Natural killer cell (primary cell): ENCODE measurements at regions not wholly inside any gene's neighbourhood (a gene's known extent, or its start where the extent isn't known, plus 50 kb on each side); places are given as distances from the start of the nearest gene placed in this dataset.

Experiments
- ATAC-seq, 3 donors: fragments of 150-1000 bp in 2 of 3; fragments of 200-7000 bp in 1 of 3; cut with Tn5 transposase; 1 replicate in 1 of 3; 2 replicates in 2 of 3; pipeline ENCODE4 v1.10.0; 2021; ENCODE audit warnings: mild to moderate bottlenecking in 2 of 3, moderate library complexity in 2 of 3
- DNase-seq, 2 donors: peaks; one replicate each; pipeline versions ENCODE4 v3.0.0 to v3.0.0-alpha.2; 2013 to 2021; ENCODE audit warnings: mixed read lengths in 1 of 2
- H3K27ac ChIP-seq: one replicate; pipeline ENCODE4 v1.5.1; 2013; ENCODE audit warnings: mild to moderate bottlenecking, low read length
- H3K27me3 ChIP-seq: one replicate; pipeline ENCODE4 v1.6.1; 2013; ENCODE audit warnings: low read length; ENCODE audit not compliant: control insufficient read depth, insufficient read depth
- H3K36me3 ChIP-seq: one replicate; pipeline ENCODE4 v1.6.1; 2013; ENCODE audit warnings: low read length; ENCODE audit not compliant: control insufficient read depth, insufficient read depth
- H3K4me1 ChIP-seq: one replicate; pipeline ENCODE4 v1.6.1; 2013; ENCODE audit warnings: low read length; ENCODE audit not compliant: control insufficient read depth, insufficient read depth
- H3K4me3 ChIP-seq: one replicate; pipeline ENCODE4 v1.5.1; 2013; ENCODE audit warnings: low read length
- H3K9me3 ChIP-seq: one replicate; pipeline ENCODE4 v1.6.1; 2013; ENCODE audit warnings: low read length; ENCODE audit not compliant: control insufficient read depth, insufficient read depth
- H3K27ac Mint-ChIP-seq, 2 donors: one replicate each; pipeline ENCODE4 v1.8.0; 2022; ENCODE audit warnings: mild to moderate bottlenecking in 2 of 2, mixed read lengths in 2 of 2, moderate library complexity in 1 of 2
- H3K27me3 Mint-ChIP-seq, 2 donors: one replicate each; pipeline ENCODE4 v1.8.0; 2022; ENCODE audit warnings: low read depth in 2 of 2, mixed read lengths in 2 of 2
- H3K36me3 Mint-ChIP-seq: one replicate; pipeline ENCODE4 v1.8.0; 2022; ENCODE audit warnings: mixed read lengths
- H3K4me1 Mint-ChIP-seq, 2 donors: one replicate each; pipeline ENCODE4 v1.8.0; 2022; ENCODE audit warnings: mixed read lengths in 2 of 2
- H3K4me3 Mint-ChIP-seq: one replicate; pipeline ENCODE4 v1.8.0; 2022; ENCODE audit warnings: mild to moderate bottlenecking, moderate library complexity, mixed read lengths
- H3K9me3 Mint-ChIP-seq, 2 donors: one replicate each; pipeline ENCODE4 v1.8.0; 2022; ENCODE audit warnings: mixed read lengths in 2 of 2
- CTCF ChIP-seq: fragments of 200-600 bp; IDR thresholded peaks from one replicate; pipeline ENCODE4 v1.8.0; 2022; ENCODE audit warnings: antibody characterized with exemption
- WGBS: methylation state at CpG from one replicate; pipeline ENCODE4 v1.1.7; 2013; ENCODE audit warnings: missing lambda C conversion rate; ENCODE audit not compliant: insufficient coverage; 5-methylcytosine and 5-hydroxymethylcytosine counted together
- intact Hi-C: fragments of 100-400 bp; cut with micrococcal nuclease; formaldehyde crosslinking; loops from one replicate; pipeline ENCODE4 v1.14.2; 2022

- Mint-ChIP-seq H3K27me3 (peaks cover 7 to 16% of the 10 kb centered on the region in 2 donors), H3K4me1 (no peaks in the 10 kb centered on the region), H3K4me3 (no peak overlapping the region), H3K9me3 (no peaks in the 10 kb centered on the region), H3K27ac (no peak overlapping the region), H3K36me3 (no peaks in the 10 kb centered on the region)
- no peaks in the 10 kb centered on the region for H3K36me3 ChIP-seq
- intact Hi-C loops = no loop called here
- no peak overlapping the region for H3K27ac ChIP-seq
- H3K4me3 ChIP-seq = no peak overlapping the region
- no peaks in the 10 kb centered on the region for H3K9me3 ChIP-seq
- no peaks in the 10 kb centered on the region for H3K27me3 ChIP-seq
- TF ChIP-seq CTCF = no peak
- 93% methylated on average over 1 of the region's 1 CpG for whole genome bisulfite sequencing
- ATAC-seq (no peak), DNase-seq (no peak)
- H3K4me1 ChIP-seq = no peaks in the 10 kb centered on the region
Observed at GRCh38 chr5:40137223-40137622, 542.5 kb upstream of the PTGER4 start.

GRCh38 chr5:40134883-40135520, 544.7 kb upstream of the PTGER4 start:
- Mint-ChIP-seq H3K36me3 (no peaks in the 10 kb centered on the region), H3K4me1 (no peaks in the 10 kb centered on the region), H3K9me3 (no peaks in the 10 kb centered on the region), H3K27me3 (peaks cover 4 to 11% of the 10 kb centered on the region in 2 donors), H3K27ac (no peak overlapping the region), H3K4me3 (no peak overlapping the region)
- intact Hi-C loops = no loop called here
- DNase-seq (no peak), ATAC-seq (no peak)
- Histone ChIP-seq H3K36me3 (no peaks in the 10 kb centered on the region), H3K27me3 (no peaks in the 10 kb centered on the region), H3K4me1 (no peaks in the 10 kb centered on the region), H3K4me3 (no peak overlapping the region), H3K27ac (no peak overlapping the region), H3K9me3 (peaks cover 4% of the 10 kb centered on the region)
- TF ChIP-seq CTCF = no peak
- no CpG with 5 or more reads among the region's 3 CpGs for WGBS

GRCh38 chr5:40124367-40124766, 555.3 kb upstream of the PTGER4 start:
- peaks cover 20% of the 10 kb centered on the region for H3K36me3 Mint-ChIP-seq
- H3K9me3 Mint-ChIP-seq = peaks cover 0 to 3% of the 10 kb centered on the region in 2 donors
- Histone ChIP-seq H3K36me3 (no peaks in the 10 kb centered on the region), H3K27ac (no peak overlapping the region), H3K27me3 (peaks cover 2% of the 10 kb centered on the region), H3K4me3 (no peak overlapping the region), H3K4me1 (no peaks in the 10 kb centered on the region), H3K9me3 (no peaks in the 10 kb centered on the region)
- WGBS = 90% methylated on average over 2 of the region's 2 CpGs
- DNase-seq (no peak), ATAC-seq (no peak)
- TF ChIP-seq CTCF = no peak
- peaks cover 15 to 20% of the 10 kb centered on the region in 2 donors for H3K4me1 Mint-ChIP-seq
- no peak overlapping the region for H3K4me3 Mint-ChIP-seq
- H3K27ac Mint-ChIP-seq = no peak overlapping the region
- H3K27me3 Mint-ChIP-seq = no peaks in the 10 kb centered on the region
- intact Hi-C loops = no loop called here

- H3K27me3 ChIP-seq = peaks cover 2% of the 10 kb centered on the region
- WGBS = 95% methylated on average over 1 of the region's 1 CpG
- no peaks in the 10 kb centered on the region for H3K9me3 ChIP-seq
- intact Hi-C loops = no loop called here
- H3K36me3 Mint-ChIP-seq = peaks cover 14% of the 10 kb centered on the region
- ATAC-seq (no peak), DNase-seq (no peak)
- TF ChIP-seq CTCF = no peak
- H3K27ac Mint-ChIP-seq = no peak overlapping the region
- H3K36me3 ChIP-seq = no peaks in the 10 kb centered on the region
- no peaks in the 10 kb centered on the region for H3K4me1 Mint-ChIP-seq
- no peaks in the 10 kb centered on the region for H3K27me3 Mint-ChIP-seq
- H3K4me1 ChIP-seq = no peaks in the 10 kb centered on the region
- no peak overlapping the region for H3K4me3 Mint-ChIP-seq
- H3K9me3 Mint-ChIP-seq = peaks cover 0 to 3% of the 10 kb centered on the region in 2 donors
- H3K4me3 ChIP-seq = no peak overlapping the region
- no peak overlapping the region for H3K27ac ChIP-seq
Observed at GRCh38 chr5:40121236-40121635, 558.5 kb upstream of the PTGER4 start.
